CD4-positive, alpha-beta T cell (primary cell): ENCODE measurements at regions not wholly inside any gene's neighbourhood (a gene's known extent, or its start where the extent isn't known, plus 50 kb on each side); places are given as distances from the start of the nearest gene placed in this dataset.

Source experiments
- ATAC-seq: fragments of 200-7000 bp; cut with Tn5 transposase; one replicate; pipeline ENCODE4 v1.10.0; 2022; ENCODE audit warnings: mild to moderate bottlenecking; ENCODE audit not compliant: poor library complexity
- CTCF ChIA-PET: fragments of 350-600 bp; sonication (Branson Sonifier 250); formaldehyde crosslinking; loops from one replicate; lab custom pipeline; 2021; ENCODE audit warnings: antibody characterized with exemption, inconsistent platforms; lab: Charles Lee
- POLR2A ChIA-PET: fragments of 350-600 bp; sonication (Branson Sonifier 250); formaldehyde crosslinking; loops from one replicate; lab custom pipeline; 2021; ENCODE audit warnings: antibody characterized with exemption, inconsistent platforms; lab: Charles Lee
- DNase-seq, 14 experiments: peaks; one replicate each; pipeline ENCODE4 v3.0.0-alpha.2; 2013 to 2020; ENCODE audit warnings: mixed read lengths in 2 of 14
- H3K27ac ChIP-seq, 2 donors: one replicate each; pipeline versions ENCODE4 v1.5.1 to v1.7.0; 2013; ENCODE audit warnings: low read length in 2 of 2, low read depth in 1 of 2, mild to moderate bottlenecking in 1 of 2
- H3K27me3 ChIP-seq, 2 experiments: 1 replicate in 1 of 2; 2 replicates in 1 of 2; pipeline versions ENCODE4 v1.6.1 to v1.7.0; 2013; ENCODE audit warnings: low read length in 2 of 2, control low read depth in 1 of 2, mild to moderate bottlenecking in 1 of 2, moderate library complexity in 1 of 2; ENCODE audit not compliant: insufficient read depth in 2 of 2, control insufficient read depth in 1 of 2
- H3K36me3 ChIP-seq: one replicate; pipeline ENCODE4 v1.6.1; 2013; ENCODE audit warnings: low read length, control low read depth; ENCODE audit not compliant: insufficient read depth
- H3K4me1 ChIP-seq: one replicate; pipeline ENCODE4 v1.6.1; 2013; ENCODE audit warnings: low read length, control low read depth; ENCODE audit not compliant: insufficient read depth
- H3K4me3 ChIP-seq: one replicate; pipeline ENCODE4 v1.5.1; 2013; ENCODE audit warnings: mild to moderate bottlenecking, low read length, moderate library complexity
- H3K9me3 ChIP-seq, 2 experiments: 1 replicate in 1 of 2; 2 replicates in 1 of 2; pipeline versions ENCODE4 v1.6.1 to v1.7.0; 2013; ENCODE audit warnings: low read length in 2 of 2, mild to moderate bottlenecking in 2 of 2, control low read depth in 1 of 2, moderate library complexity in 1 of 2; ENCODE audit not compliant: control insufficient read depth in 1 of 2, insufficient read depth in 1 of 2
- H3K27ac Mint-ChIP-seq: one replicate; pipeline ENCODE4 v1.8.0; 2020; ENCODE audit warnings: mixed read lengths
- H3K27me3 Mint-ChIP-seq: one replicate; pipeline ENCODE4 v1.8.0; 2021; ENCODE audit warnings: mixed read lengths
- H3K36me3 Mint-ChIP-seq: one replicate; pipeline ENCODE4 v1.8.0; 2021; ENCODE audit warnings: low read depth, mixed read lengths
- H3K4me1 Mint-ChIP-seq: one replicate; pipeline ENCODE4 v1.8.0; 2021; ENCODE audit warnings: low read depth, mixed read lengths
- H3K4me3 Mint-ChIP-seq: one replicate; pipeline ENCODE4 v1.8.0; 2020; ENCODE audit warnings: mild to moderate bottlenecking, mixed read lengths
- H3K9me3 Mint-ChIP-seq: one replicate; pipeline ENCODE4 v1.8.0; 2020; ENCODE audit warnings: mixed read lengths
- CTCF ChIP-seq: fragments of 200-600 bp; IDR thresholded peaks from one replicate; pipeline ENCODE4 v1.8.0; 2022; ENCODE audit warnings: antibody characterized with exemption, mild to moderate bottlenecking
- intact Hi-C, 2 experiments: fragments of 100-400 bp; cut with DNase I in 1 of 2; cut with micrococcal nuclease in 1 of 2; formaldehyde crosslinking; loops; one replicate each; pipeline versions ENCODE4 v1.15.1 to v1.9.0; 2023 to 2025; cut with DNase I, micrococcal nuclease

- TF ChIP-seq CTCF, result no peak
- H3K27ac Mint-ChIP-seq, result no peak overlapping the region
- Histone ChIP-seq H3K36me3 (no peaks in the 10 kb centered on the region), H3K4me3 (no peak overlapping the region), H3K27ac (no peak overlapping the region), H3K9me3 (peaks cover 0 to 5% of the 10 kb centered on the region in 2 experiments), H3K4me1 (no peaks in the 10 kb centered on the region), H3K27me3 (no peaks in the 10 kb centered on the region)
- H3K4me3 Mint-ChIP-seq, result no peak overlapping the region
- ATAC-seq, result no peak
- H3K27me3 Mint-ChIP-seq, result no peaks in the 10 kb centered on the region
- DNase-seq, result no peak
- POLR2A ChIA-PET, result no interaction called here
- H3K9me3 Mint-ChIP-seq, result peaks cover 10% of the 10 kb centered on the region
- intact Hi-C loops, result no loop called here
- no peaks in the 10 kb centered on the region for H3K36me3 Mint-ChIP-seq
- CTCF ChIA-PET, result no interaction called here
- no peaks in the 10 kb centered on the region for H3K4me1 Mint-ChIP-seq
These were observed 722.0 kb upstream of the SOX9 start for GRCh38 chr17:71398800-71399219.

GRCh38 chr17:71399221-71399620, 721.6 kb upstream of the SOX9 start:
- no peaks in the 10 kb centered on the region for H3K4me1 ChIP-seq
- H3K9me3 ChIP-seq, result peaks cover 0 to 5% of the 10 kb centered on the region in 2 experiments
- no peak overlapping the region for H3K4me3 ChIP-seq
- no peak overlapping the region for H3K27ac ChIP-seq
- H3K27me3 Mint-ChIP-seq, result no peaks in the 10 kb centered on the region
- TF ChIP-seq CTCF, result no peak
- no peaks in the 10 kb centered on the region for H3K36me3 ChIP-seq
- H3K27me3 ChIP-seq, result no peaks in the 10 kb centered on the region
- intact Hi-C loops, result no loop called here
- CTCF ChIA-PET, result no interaction called here
- H3K27ac Mint-ChIP-seq, result no peak overlapping the region
- H3K4me1 Mint-ChIP-seq, result no peaks in the 10 kb centered on the region
- peaks cover 10% of the 10 kb centered on the region for H3K9me3 Mint-ChIP-seq
- DNase-seq (no peak), ATAC-seq (no peak)
- no peak overlapping the region for H3K4me3 Mint-ChIP-seq
- H3K36me3 Mint-ChIP-seq, result no peaks in the 10 kb centered on the region
- POLR2A ChIA-PET, result no interaction called here

DNA sequence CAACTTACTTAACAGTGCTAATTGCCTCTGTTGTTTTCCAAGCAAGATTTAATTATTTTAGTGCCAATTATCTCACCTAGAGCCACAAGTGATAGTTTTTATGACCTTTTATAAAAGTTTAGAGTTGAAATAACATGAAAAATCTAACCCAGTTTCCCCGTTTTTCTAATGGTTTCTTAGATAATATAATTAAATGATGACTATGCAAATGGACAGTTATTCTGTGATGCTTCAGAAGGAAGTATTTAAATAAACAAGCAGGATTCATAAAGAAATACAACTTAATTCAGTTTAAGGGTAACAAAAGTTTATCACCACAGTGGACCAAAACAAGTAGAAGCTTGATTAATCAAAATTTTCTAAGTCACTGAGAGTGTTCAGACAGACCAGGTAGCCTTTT, 721.2 kb upstream of the SOX9 start:
- Histone ChIP-seq H3K27ac (no peak overlapping the region), H3K27me3 (no peaks in the 10 kb centered on the region), H3K9me3 (peaks cover 0 to 5% of the 10 kb centered on the region in 2 experiments), H3K36me3 (no peaks in the 10 kb centered on the region), H3K4me1 (no peaks in the 10 kb centered on the region), H3K4me3 (no peak overlapping the region)
- TF ChIP-seq CTCF, result no peak
- H3K4me3 Mint-ChIP-seq, result no peak overlapping the region
- H3K27ac Mint-ChIP-seq, result no peak overlapping the region
- H3K27me3 Mint-ChIP-seq, result no peaks in the 10 kb centered on the region
- POLR2A ChIA-PET, result no interaction called here
- no peak for ATAC-seq
- intact Hi-C loops, result no loop called here
- H3K9me3 Mint-ChIP-seq, result peaks cover 10% of the 10 kb centered on the region
- no peaks in the 10 kb centered on the region for H3K4me1 Mint-ChIP-seq
- DNase-seq, result no peak
- H3K36me3 Mint-ChIP-seq, result no peaks in the 10 kb centered on the region
- CTCF ChIA-PET, result no interaction called here
